ENCODE measurements at regions not wholly inside any gene's neighbourhood (a gene's known extent, or its start where the extent isn't known, plus 50 kb on each side); places are given as distances from the start of the nearest gene placed in this dataset.

DNA sequence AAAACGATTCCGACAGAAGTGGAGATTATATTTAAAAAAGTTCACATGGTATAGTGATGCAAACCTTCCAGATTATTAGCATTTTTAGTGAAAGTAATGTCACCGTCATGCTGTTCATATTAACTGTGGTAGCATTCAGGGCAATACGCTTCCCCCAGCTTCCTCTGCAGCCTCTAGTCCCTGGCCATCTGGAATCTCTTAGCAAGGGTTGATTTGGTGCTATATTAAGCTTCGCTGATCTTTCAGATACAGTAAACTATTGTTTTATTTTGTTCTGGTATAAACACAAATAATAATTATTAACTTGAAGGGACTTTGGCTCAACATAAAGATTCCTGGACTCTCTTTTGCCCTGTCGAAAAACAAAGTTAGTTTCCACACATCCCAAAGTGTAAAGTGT lies 1080.5 kb upstream of the TENM3 start:
- H3K79me2 ChIP-seq (ENCODE audit: low read length) = no peaks in the 10 kb centered on the region
- H3F3A ChIP-seq (ENCODE audit: insufficient read depth, low read length) = no peaks in the 10 kb centered on the region
- H3K36me3 ChIP-seq (replicated peaks; ENCODE audit: insufficient read depth, low read length) = no peaks in the 10 kb centered on the region
- no peaks in the 10 kb centered on the region for H3K9me3 ChIP-seq (replicated peaks; ENCODE audit: insufficient read depth, low read length)
- 0 out of 2 replicates have a peak, but pooled peaks cover 4% of the 10 kb centered on the region for H3K27me3 ChIP-seq (replicated peaks; ENCODE audit: insufficient read depth, low read length)
- no peak overlapping the region for H3K4me3 ChIP-seq (ENCODE audit: low read length)
- TF ChIP-seq EZH2 (optimal IDR thresholded peaks at IDR 0.05; ENCODE audit: low read depth, low read length) = no peak
- TF ChIP-seq, protein P1, sequence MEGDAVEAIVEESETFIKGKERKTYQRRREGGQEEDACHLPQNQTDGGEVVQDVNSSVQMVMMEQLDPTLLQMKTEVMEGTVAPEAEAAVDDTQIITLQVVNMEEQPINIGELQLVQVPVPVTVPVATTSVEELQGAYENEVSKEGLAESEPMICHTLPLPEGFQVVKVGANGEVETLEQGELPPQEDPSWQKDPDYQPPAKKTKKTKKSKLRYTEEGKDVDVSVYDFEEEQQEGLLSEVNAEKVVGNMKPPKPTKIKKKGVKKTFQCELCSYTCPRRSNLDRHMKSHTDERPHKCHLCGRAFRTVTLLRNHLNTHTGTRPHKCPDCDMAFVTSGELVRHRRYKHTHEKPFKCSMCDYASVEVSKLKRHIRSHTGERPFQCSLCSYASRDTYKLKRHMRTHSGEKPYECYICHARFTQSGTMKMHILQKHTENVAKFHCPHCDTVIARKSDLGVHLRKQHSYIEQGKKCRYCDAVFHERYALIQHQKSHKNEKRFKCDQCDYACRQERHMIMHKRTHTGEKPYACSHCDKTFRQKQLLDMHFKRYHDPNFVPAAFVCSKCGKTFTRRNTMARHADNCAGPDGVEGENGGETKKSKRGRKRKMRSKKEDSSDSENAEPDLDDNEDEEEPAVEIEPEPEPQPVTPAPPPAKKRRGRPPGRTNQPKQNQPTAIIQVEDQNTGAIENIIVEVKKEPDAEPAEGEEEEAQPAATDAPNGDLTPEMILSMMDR (IDR thresholded peaks at IDR 0.05; ENCODE audit: low read length) = no peak
- TF ChIP-seq EZH2phosphoT487 (IDR thresholded peaks at IDR 0.05; ENCODE audit: low read length) = no peak
- H3K9ac ChIP-seq (ENCODE audit: low read length) = no peak overlapping the region
- DNase-seq = no peak
- no peaks in the 10 kb centered on the region for H3K4me1 ChIP-seq (ENCODE audit: low read length)
- H2AFZ ChIP-seq (ENCODE audit: low read length) = no peak overlapping the region
- H4K20me1 ChIP-seq (ENCODE audit: insufficient read depth, low read length) = no peaks in the 10 kb centered on the region
- H3K9me2 ChIP-seq (replicated peaks; ENCODE audit: insufficient read depth, low read length) = no peaks in the 10 kb centered on the region
- no peak overlapping the region for H3K4me2 ChIP-seq (ENCODE audit: low read depth, low read length)
- H3K27ac ChIP-seq (ENCODE audit: low read length) = no peak overlapping the region

DNA sequence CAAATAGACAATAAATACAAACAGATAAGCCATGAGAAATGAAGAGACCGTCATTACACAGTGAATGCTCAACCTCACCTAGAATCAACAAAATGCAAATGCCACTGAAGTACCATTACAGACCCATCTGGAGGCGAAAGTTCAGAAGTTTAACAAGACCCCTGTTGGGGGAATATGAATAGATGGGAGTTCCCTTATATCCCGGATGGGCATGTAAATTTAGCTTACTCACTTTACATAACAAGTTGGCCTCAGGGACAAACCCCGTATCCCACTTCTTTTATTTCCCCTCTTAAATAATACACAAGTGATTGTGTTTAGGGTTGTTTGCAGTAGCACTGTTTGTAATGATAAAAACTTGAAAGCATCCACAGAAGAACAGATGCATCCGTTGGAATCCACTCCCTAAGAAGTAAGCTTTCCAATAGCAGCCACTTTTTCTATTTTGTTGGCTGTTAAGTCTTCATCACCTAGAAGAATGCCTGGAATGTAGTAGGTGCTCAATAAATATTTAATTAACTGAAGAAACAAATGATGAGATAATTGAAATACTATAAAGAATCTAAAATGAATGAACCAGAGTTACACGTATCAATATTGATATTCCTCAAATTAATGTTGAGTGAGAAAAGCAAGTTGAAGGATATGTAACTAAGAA lies 1076.3 kb upstream of the TENM3 start:
- H3K9me2 ChIP-seq (replicated peaks; ENCODE audit: insufficient read depth, low read length) = no peaks in the 10 kb centered on the region
- DNase-seq = no peak

DNA sequence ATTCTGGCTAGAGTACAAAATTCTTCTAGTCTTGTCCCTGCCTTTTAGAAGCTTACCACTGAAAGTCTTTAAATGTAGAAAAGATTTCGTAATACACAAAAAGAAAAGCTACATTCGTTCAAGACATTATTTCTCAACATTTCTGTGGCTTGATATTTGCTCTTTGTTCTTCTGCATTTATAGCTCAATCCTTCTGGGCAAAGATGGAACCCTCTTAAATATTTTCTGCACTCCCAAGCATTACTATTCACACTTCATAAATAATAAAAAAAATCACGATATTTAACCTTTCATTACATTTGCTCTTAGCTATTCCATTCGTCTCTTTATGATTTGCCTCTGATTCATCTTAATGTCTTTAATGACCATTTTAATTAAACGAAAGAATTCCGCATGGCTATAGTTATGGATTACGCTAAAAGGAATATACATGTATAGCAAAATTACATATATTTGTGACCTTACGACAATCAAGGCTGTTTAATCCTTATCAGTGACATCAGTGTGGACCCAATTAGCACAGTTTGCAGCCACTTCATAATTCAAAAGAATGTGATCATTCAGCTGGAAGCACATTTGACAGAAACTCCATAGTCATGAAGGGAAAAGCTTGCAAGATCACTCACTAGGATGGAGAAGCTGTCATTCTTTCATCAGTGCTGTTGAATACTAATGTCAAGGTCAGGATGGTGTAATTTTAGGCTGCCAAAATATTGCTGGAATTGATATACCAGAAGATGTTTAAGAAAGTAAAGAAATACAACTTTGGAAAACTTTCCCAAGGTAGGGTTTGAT lies 1075.0 kb upstream of the TENM3 start:
- Histone ChIP-seq H3F3A (ENCODE audit: insufficient read depth, low read length) (no peaks in the 10 kb centered on the region), H4K20me1 (ENCODE audit: insufficient read depth, low read length) (no peaks in the 10 kb centered on the region)
- TF ChIP-seq, protein P1 (IDR thresholded peaks at IDR 0.05; ENCODE audit: low read length) = no peak

More for the DNA sequence above, 1076.3 kb upstream of the TENM3 start:
- no peak overlapping the region for H3K4me3 ChIP-seq (ENCODE audit: low read length)
- no peak overlapping the region for H3K9ac ChIP-seq (ENCODE audit: low read length)
- TF ChIP-seq EZH2 (optimal IDR thresholded peaks at IDR 0.05; ENCODE audit: low read depth, low read length) (no peak), EZH2phosphoT487 (IDR thresholded peaks at IDR 0.05; ENCODE audit: low read length) (no peak)
- TF ChIP-seq, protein P1 (IDR thresholded peaks at IDR 0.05; ENCODE audit: low read length) = no peak
- no peaks in the 10 kb centered on the region for H4K20me1 ChIP-seq (ENCODE audit: insufficient read depth, low read length)
- no peaks in the 10 kb centered on the region for H3F3A ChIP-seq (ENCODE audit: insufficient read depth, low read length)
- no peak overlapping the region for H3K4me2 ChIP-seq (ENCODE audit: low read depth, low read length)
- H3K4me1 ChIP-seq (ENCODE audit: low read length) = no peaks in the 10 kb centered on the region
- no peak overlapping the region for H2AFZ ChIP-seq (ENCODE audit: low read length)
- H3K36me3 ChIP-seq (replicated peaks; ENCODE audit: insufficient read depth, low read length) = no peaks in the 10 kb centered on the region
- H3K27me3 ChIP-seq (replicated peaks; ENCODE audit: insufficient read depth, low read length) = no peaks in the 10 kb centered on the region
- H3K79me2 ChIP-seq (ENCODE audit: low read length) = no peaks in the 10 kb centered on the region
- H3K27ac ChIP-seq (ENCODE audit: low read length) = no peak overlapping the region
- H3K9me3 ChIP-seq (replicated peaks; ENCODE audit: insufficient read depth, low read length) = no peaks in the 10 kb centered on the region

More for the DNA sequence above, 1075.0 kb upstream of the TENM3 start:
- no peaks in the 10 kb centered on the region for H3K79me2 ChIP-seq (ENCODE audit: low read length)
- no peaks in the 10 kb centered on the region for H3K9me2 ChIP-seq (replicated peaks; ENCODE audit: insufficient read depth, low read length)
- no peak overlapping the region for H3K9ac ChIP-seq (ENCODE audit: low read length)
- no peaks in the 10 kb centered on the region for H3K4me1 ChIP-seq (ENCODE audit: low read length)
- no peaks in the 10 kb centered on the region for H3K9me3 ChIP-seq (replicated peaks; ENCODE audit: insufficient read depth, low read length)
- no peak overlapping the region for H3K4me3 ChIP-seq (ENCODE audit: low read length)
- H3K27ac ChIP-seq (ENCODE audit: low read length) = no peak overlapping the region
- H2AFZ ChIP-seq (ENCODE audit: low read length) = no peak overlapping the region
- no peaks in the 10 kb centered on the region for H3K27me3 ChIP-seq (replicated peaks; ENCODE audit: insufficient read depth, low read length)
- H3K36me3 ChIP-seq (replicated peaks; ENCODE audit: insufficient read depth, low read length) = no peaks in the 10 kb centered on the region
- DNase-seq = no peak
- H3K4me2 ChIP-seq (ENCODE audit: low read depth, low read length) = no peak overlapping the region

Data from MM.1S (cell line).